ENCODE measurements at regions not wholly inside any gene's neighbourhood (a gene's known extent, or its start where the extent isn't known, plus 50 kb on each side); places are given as distances from the start of the nearest gene placed in this dataset.

DNA sequence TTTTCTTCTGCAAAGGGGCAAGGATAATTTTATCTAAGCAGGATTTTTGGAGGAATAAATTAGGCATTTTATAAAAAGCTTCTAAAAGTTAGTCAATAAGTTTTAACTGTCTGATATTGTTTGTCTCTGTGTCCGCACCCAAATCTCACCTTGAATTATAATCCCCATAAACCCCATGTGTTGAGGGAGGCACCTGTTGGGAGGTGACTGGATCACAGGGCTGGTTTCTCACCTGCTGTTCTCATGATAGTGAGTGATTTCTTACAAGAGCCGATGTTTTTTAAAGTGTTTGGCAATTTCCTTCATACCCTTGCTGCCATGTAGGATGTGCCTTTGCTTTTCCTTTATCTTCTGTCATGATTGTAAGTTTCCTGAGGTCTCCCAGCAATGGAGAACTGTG lies 481.4 kb downstream of the GBA3 start:
- TF ChIP-seq ZEB1 (IDR thresholded peaks at IDR 0.05; ENCODE audit: insufficient replicate concordance, low read depth), result no peak
- TF ChIP-seq TAF1 (CRISPR knock-in tag; IDR thresholded peaks at IDR 0.05), result no peak
- TF ChIP-seq ZNF350 (CRISPR knock-in tag; IDR thresholded peaks at IDR 0.05; ENCODE audit: borderline replicate concordance, low read depth), result no peak
- TF ChIP-seq RNF2 (conservative IDR thresholded peaks at IDR 0.05; ENCODE audit: low read depth), result no peak
- no peak for TF ChIP-seq CBFB (CRISPR knock-in tag; IDR thresholded peaks at IDR 0.05)
- no peak for TF ChIP-seq SMAD3 (CRISPR knock-in tag; IDR thresholded peaks at IDR 0.05)
- TF ChIP-seq, protein P1, sequence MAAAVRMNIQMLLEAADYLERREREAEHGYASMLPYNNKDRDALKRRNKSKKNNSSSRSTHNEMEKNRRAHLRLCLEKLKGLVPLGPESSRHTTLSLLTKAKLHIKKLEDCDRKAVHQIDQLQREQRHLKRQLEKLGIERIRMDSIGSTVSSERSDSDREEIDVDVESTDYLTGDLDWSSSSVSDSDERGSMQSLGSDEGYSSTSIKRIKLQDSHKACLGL (CRISPR knock-in tag; IDR thresholded peaks at IDR 0.05), result no peak
- TF ChIP-seq ARHGAP35 (CRISPR knock-in tag; IDR thresholded peaks at IDR 0.05; ENCODE audit: borderline replicate concordance), result no peak
- no peak for TF ChIP-seq POLR2A (IDR thresholded peaks at IDR 0.05; ENCODE audit: insufficient read depth in 1 of 2, low read depth in 2 of 2, low read length in 2 of 2)
- no peak for TF ChIP-seq ZNF761 (CRISPR knock-in tag; conservative IDR thresholded peaks at IDR 0.05)
- TF ChIP-seq TCF12 (IDR thresholded peaks at IDR 0.05), result no peak
- no peak for TF ChIP-seq TCF12 (CRISPR knock-in tag; IDR thresholded peaks at IDR 0.05)
- no peak for TF ChIP-seq ELF1 (CRISPR knock-in tag; IDR thresholded peaks at IDR 0.05)
- TF ChIP-seq, protein P2, sequence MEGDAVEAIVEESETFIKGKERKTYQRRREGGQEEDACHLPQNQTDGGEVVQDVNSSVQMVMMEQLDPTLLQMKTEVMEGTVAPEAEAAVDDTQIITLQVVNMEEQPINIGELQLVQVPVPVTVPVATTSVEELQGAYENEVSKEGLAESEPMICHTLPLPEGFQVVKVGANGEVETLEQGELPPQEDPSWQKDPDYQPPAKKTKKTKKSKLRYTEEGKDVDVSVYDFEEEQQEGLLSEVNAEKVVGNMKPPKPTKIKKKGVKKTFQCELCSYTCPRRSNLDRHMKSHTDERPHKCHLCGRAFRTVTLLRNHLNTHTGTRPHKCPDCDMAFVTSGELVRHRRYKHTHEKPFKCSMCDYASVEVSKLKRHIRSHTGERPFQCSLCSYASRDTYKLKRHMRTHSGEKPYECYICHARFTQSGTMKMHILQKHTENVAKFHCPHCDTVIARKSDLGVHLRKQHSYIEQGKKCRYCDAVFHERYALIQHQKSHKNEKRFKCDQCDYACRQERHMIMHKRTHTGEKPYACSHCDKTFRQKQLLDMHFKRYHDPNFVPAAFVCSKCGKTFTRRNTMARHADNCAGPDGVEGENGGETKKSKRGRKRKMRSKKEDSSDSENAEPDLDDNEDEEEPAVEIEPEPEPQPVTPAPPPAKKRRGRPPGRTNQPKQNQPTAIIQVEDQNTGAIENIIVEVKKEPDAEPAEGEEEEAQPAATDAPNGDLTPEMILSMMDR (CRISPR knock-in tag; IDR thresholded peaks at IDR 0.05), result no peak
- no peak for TF ChIP-seq PHF20 (CRISPR knock-in tag; IDR thresholded peaks at IDR 0.05)

Data from HepG2 (cell line).